H9 (cell line): ENCODE measurements at regions not wholly inside any gene's neighbourhood (a gene's known extent, or its start where the extent isn't known, plus 50 kb on each side); places are given as distances from the start of the nearest gene placed in this dataset.

Experiments used
- DNase-seq: peaks from one replicate; pipeline ENCODE4 v3.0.0-alpha.2; 2017
- H2AFZ ChIP-seq: one replicate; pipeline ENCODE4 v1.6.1; 2013; ENCODE audit warnings: mild to moderate bottlenecking, low read length, control low read depth, moderate library complexity
- H2AK5ac ChIP-seq: 2 replicates; pipeline ENCODE4 v1.6.1; 2013; ENCODE audit warnings: low read length, control low read depth, mixed read lengths; ENCODE audit not compliant: insufficient read length
- H2BK120ac ChIP-seq: one replicate; pipeline ENCODE4 v1.6.1; 2013; ENCODE audit warnings: low read depth, mild to moderate bottlenecking, low read length, control low read depth, inconsistent platforms; ENCODE audit not compliant: poor library complexity, severe bottlenecking
- H2BK12ac ChIP-seq: 2 replicates; pipeline ENCODE4 v1.6.1; 2013; ENCODE audit warnings: low read length, control low read depth, mixed read lengths, low read depth; ENCODE audit not compliant: insufficient read length
- H2BK15ac ChIP-seq: 2 replicates; pipeline ENCODE4 v1.6.1; 2013; ENCODE audit warnings: low read depth, low read length, control low read depth
- H2BK20ac ChIP-seq: one replicate; pipeline ENCODE4 v1.6.1; 2013; ENCODE audit warnings: low read depth, mild to moderate bottlenecking, low read length, control low read depth, inconsistent platforms; ENCODE audit not compliant: poor library complexity, severe bottlenecking
- H2BK5ac ChIP-seq: 2 replicates; pipeline ENCODE4 v1.6.1; 2013; ENCODE audit warnings: low read length, control low read depth, mixed read lengths; ENCODE audit not compliant: insufficient read length
- H3K14ac ChIP-seq: 2 replicates; pipeline ENCODE4 v1.6.1; 2013; ENCODE audit warnings: low read length, control low read depth; ENCODE audit not compliant: insufficient read depth
- H3K18ac ChIP-seq: 2 replicates; pipeline ENCODE4 v1.6.1; 2013; ENCODE audit warnings: low read depth, mild to moderate bottlenecking, mixed read lengths, low read length, control low read depth; ENCODE audit not compliant: insufficient read length
- H3K23ac ChIP-seq: 2 replicates; pipeline ENCODE4 v1.6.1; 2013; ENCODE audit warnings: low read length, control low read depth, mixed read lengths, low read depth; ENCODE audit not compliant: insufficient read length
- H3K23me2 ChIP-seq: 2 replicates; pipeline ENCODE4 v1.6.1; 2013; ENCODE audit warnings: low read depth, mild to moderate bottlenecking, mixed read lengths, low read length, control low read depth; ENCODE audit not compliant: insufficient read length, poor library complexity, severe bottlenecking
- H3K27ac ChIP-seq: 2 replicates; pipeline ENCODE4 v1.5.1; 2013; ENCODE audit warnings: low read length, control low read depth, mixed read lengths, low read depth; ENCODE audit not compliant: insufficient read length
- H3K27me3 ChIP-seq: 2 replicates; pipeline ENCODE4 v1.6.1; 2013; ENCODE audit warnings: low read length, control low read depth, inconsistent platforms; ENCODE audit not compliant: insufficient read depth
- H3K4ac ChIP-seq: 2 replicates; pipeline ENCODE4 v1.6.1; 2013; ENCODE audit warnings: low read depth, mild to moderate bottlenecking, control low read depth, inconsistent platforms, low read length, moderate library complexity
- H3K4me1 ChIP-seq: 2 replicates; pipeline ENCODE4 v1.6.1; 2013; ENCODE audit warnings: low read length, control low read depth, inconsistent platforms; ENCODE audit not compliant: insufficient read depth
- H3K4me2 ChIP-seq: 2 replicates; pipeline ENCODE4 v1.6.1; 2013; ENCODE audit warnings: low read length, control low read depth, mixed read lengths; ENCODE audit not compliant: insufficient read length, insufficient read depth
- H3K56ac ChIP-seq: 2 replicates; pipeline ENCODE4 v1.6.1; 2013; ENCODE audit warnings: low read depth, mild to moderate bottlenecking, mixed read lengths, low read length, control low read depth; ENCODE audit not compliant: insufficient read length
- H3K79me1 ChIP-seq: 2 replicates; pipeline ENCODE4 v1.6.1; 2013; ENCODE audit warnings: low read depth, mild to moderate bottlenecking, moderate library complexity, low read length, control low read depth, inconsistent platforms; ENCODE audit not compliant: insufficient read depth, poor library complexity, severe bottlenecking
- H3K79me2 ChIP-seq: 2 replicates; pipeline ENCODE4 v1.6.1; 2013; ENCODE audit warnings: low read length, control low read depth, inconsistent platforms; ENCODE audit not compliant: insufficient read depth
- H3K9ac ChIP-seq: 2 replicates; pipeline ENCODE4 v1.6.1; 2013; ENCODE audit warnings: low read length, control low read depth, mixed read lengths; ENCODE audit not compliant: insufficient read length; ENCODE audit errors: extremely low read depth
- H3K9me3 ChIP-seq: one replicate; pipeline ENCODE4 v1.6.1; 2013; ENCODE audit warnings: low read depth, low read length, inconsistent platforms; ENCODE audit not compliant: control insufficient read depth
- H3T11ph ChIP-seq: one replicate; pipeline ENCODE4 v1.6.1; 2013; ENCODE audit warnings: mild to moderate bottlenecking, low read length, control low read depth, inconsistent platforms
- H4K20me1 ChIP-seq: one replicate; pipeline ENCODE4 v1.6.1; 2013; ENCODE audit not compliant: control insufficient read depth, insufficient read length, insufficient read depth
- H4K5ac ChIP-seq: 2 replicates; pipeline ENCODE4 v1.6.1; 2013; ENCODE audit warnings: low read depth, mild to moderate bottlenecking, mixed read lengths, low read length, control low read depth; ENCODE audit not compliant: insufficient read length
- H4K8ac ChIP-seq: replicated peaks from 2 replicates; pipeline ENCODE4 v1.6.1; 2013; ENCODE audit warnings: low read length, control low read depth, mixed read lengths, low read depth; ENCODE audit not compliant: insufficient read length
- H4K91ac ChIP-seq: 2 replicates; pipeline ENCODE4 v1.6.1; 2013; ENCODE audit warnings: low read depth, mild to moderate bottlenecking, moderate library complexity, mixed read lengths, low read length, control low read depth; ENCODE audit not compliant: insufficient read length
- H3K27ac Mint-ChIP-seq, 3 experiments: 2 replicates in 2 of 3; 3 replicates in 1 of 3; pipeline ENCODE4 v1.8.0; 2020 to 2021; ENCODE audit warnings: mixed read lengths in 3 of 3, mild to moderate bottlenecking in 1 of 3, moderate library complexity in 1 of 3
- H3K27me3 Mint-ChIP-seq: 2 replicates; pipeline ENCODE4 v1.8.0; 2021; ENCODE audit warnings: low read depth, mild to moderate bottlenecking, moderate library complexity, mixed read lengths
- H3K36me3 Mint-ChIP-seq, 3 experiments: 2 replicates in 2 of 3; 3 replicates in 1 of 3; pipeline ENCODE4 v1.8.0; 2020 to 2021; ENCODE audit warnings: low read depth in 3 of 3, mixed read lengths in 3 of 3; ENCODE audit not compliant: insufficient read depth in 1 of 3
- H3K4me1 Mint-ChIP-seq, 2 experiments: 2 replicates each; pipeline ENCODE4 v1.8.0; 2020; ENCODE audit warnings: mixed read lengths in 2 of 2
- H3K4me3 Mint-ChIP-seq, 2 experiments: 2 replicates in 1 of 2; 3 replicates in 1 of 2; pipeline ENCODE4 v1.8.0; 2020 to 2021; ENCODE audit warnings: mild to moderate bottlenecking in 2 of 2, mixed read lengths in 2 of 2, moderate library complexity in 1 of 2
- H3K9me3 Mint-ChIP-seq, 2 experiments: 2 replicates in 1 of 2; 3 replicates in 1 of 2; pipeline ENCODE4 v1.8.0; 2020; ENCODE audit warnings: mild to moderate bottlenecking in 2 of 2, mixed read lengths in 2 of 2, moderate library complexity in 1 of 2
- WGBS: extraction: QIAGEN DNeasy Blood & Tissue Kit; methylation state at CpG from one replicate; pipeline ENCODE4 v1.1.7; 2013; ENCODE audit warnings: missing lambda C conversion rate, low lambda C conversion rate, mixed read lengths; ENCODE audit not compliant: insufficient read length; ENCODE audit errors: extremely low coverage; 5-methylcytosine and 5-hydroxymethylcytosine counted together
- TF ChIP-seq, protein P1 (sequence below): fragments of 200-600 bp; sonication (generic); conservative IDR thresholded peaks from 3 replicates; pipeline ENCODE4 v1.8.0; 2021; ENCODE audit warnings: antibody characterized with exemption, mild to moderate bottlenecking

DNA sequence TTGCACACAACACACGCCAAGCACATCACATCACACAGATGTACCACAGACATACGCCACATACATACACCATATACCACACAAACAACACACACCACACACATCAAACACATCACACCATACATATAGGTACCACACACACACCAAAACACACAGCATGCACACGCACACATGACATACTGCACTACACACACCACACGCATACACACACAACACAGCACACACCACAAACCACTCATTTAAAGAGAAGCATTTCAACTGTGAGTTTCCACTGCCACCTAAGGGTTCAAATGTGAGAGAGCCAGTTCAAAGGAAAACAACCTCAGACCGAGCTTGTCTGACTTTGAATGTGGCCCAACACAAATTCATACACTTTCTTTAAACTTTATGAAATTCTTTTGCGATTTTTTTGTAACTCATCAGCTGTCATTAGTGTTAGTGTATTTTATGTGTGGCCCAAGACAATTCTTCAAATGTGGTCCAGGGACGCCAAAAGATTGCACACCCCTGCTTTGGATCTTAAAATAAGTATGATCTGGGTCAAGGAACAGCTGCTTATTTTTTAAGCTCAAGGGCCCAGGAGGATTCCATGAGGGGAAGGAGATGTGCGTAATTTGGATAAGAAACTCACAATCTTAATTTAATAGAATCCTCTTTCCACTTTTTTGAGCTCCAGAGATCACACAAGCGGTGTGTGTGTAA lies 494.6 kb downstream of the GADD45G start:
- TF ChIP-seq, protein P1, sequence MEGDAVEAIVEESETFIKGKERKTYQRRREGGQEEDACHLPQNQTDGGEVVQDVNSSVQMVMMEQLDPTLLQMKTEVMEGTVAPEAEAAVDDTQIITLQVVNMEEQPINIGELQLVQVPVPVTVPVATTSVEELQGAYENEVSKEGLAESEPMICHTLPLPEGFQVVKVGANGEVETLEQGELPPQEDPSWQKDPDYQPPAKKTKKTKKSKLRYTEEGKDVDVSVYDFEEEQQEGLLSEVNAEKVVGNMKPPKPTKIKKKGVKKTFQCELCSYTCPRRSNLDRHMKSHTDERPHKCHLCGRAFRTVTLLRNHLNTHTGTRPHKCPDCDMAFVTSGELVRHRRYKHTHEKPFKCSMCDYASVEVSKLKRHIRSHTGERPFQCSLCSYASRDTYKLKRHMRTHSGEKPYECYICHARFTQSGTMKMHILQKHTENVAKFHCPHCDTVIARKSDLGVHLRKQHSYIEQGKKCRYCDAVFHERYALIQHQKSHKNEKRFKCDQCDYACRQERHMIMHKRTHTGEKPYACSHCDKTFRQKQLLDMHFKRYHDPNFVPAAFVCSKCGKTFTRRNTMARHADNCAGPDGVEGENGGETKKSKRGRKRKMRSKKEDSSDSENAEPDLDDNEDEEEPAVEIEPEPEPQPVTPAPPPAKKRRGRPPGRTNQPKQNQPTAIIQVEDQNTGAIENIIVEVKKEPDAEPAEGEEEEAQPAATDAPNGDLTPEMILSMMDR = peak; percentile 62
- Histone ChIP-seq H2AFZ (no peak overlapping the region), H3K56ac (no peak overlapping the region), H3K4me2 (no peak overlapping the region), H3K9ac (no peak overlapping the region), H3K14ac (no peak overlapping the region), H2BK15ac (no peak overlapping the region), H3K4me1 (no peaks in the 10 kb centered on the region), H3K23ac (no peak overlapping the region), H4K91ac (no peak overlapping the region), H2BK12ac (no peak overlapping the region), H3K4ac (no peak overlapping the region), H4K5ac (no peak overlapping the region), H2BK20ac (no peak overlapping the region), H3T11ph (no peak overlapping the region), H2BK5ac (no peak overlapping the region), H3K27ac (no peak overlapping the region), H3K79me1 (no peaks in the 10 kb centered on the region), H4K8ac (no peak overlapping the region), H3K79me2 (no peaks in the 10 kb centered on the region), H3K9me3 (no peaks in the 10 kb centered on the region), H2BK120ac (no peak overlapping the region), H2AK5ac (no peak overlapping the region), H3K23me2 (no peaks in the 10 kb centered on the region), H3K18ac (no peak overlapping the region), H3K27me3 (no peaks in the 10 kb centered on the region), H4K20me1 (no peaks in the 10 kb centered on the region)
- WGBS = 100% methylated on average over 1 of the region's 9 CpGs
- no peak overlapping the region for H3K4me3 Mint-ChIP-seq
- peaks cover 2 to 3% of the 10 kb centered on the region in 2 experiments; a peak in 2 of 4 replicates for H3K4me1 Mint-ChIP-seq
- H3K9me3 Mint-ChIP-seq = no peaks in the 10 kb centered on the region
- H3K27me3 Mint-ChIP-seq = peaks cover 4% of the 10 kb centered on the region
- H3K27ac Mint-ChIP-seq = no peak overlapping the region
- no peak for DNase-seq
- H3K36me3 Mint-ChIP-seq = no peaks in the 10 kb centered on the region
